ENCODE measurements at regions not wholly inside any gene's neighbourhood (a gene's known extent, or its start where the extent isn't known, plus 50 kb on each side); places are given as distances from the start of the nearest gene placed in this dataset.
A peak's percentile ranks its signal among the peaks of the same experiment; 100 is the strongest.
"Not testable (repeated sequence)": the region's sequence is repeated elsewhere in the genome, so short reads cannot be mapped to it uniquely, and the experiment has no call there.

- not testable (repeated sequence) for DNase-seq (ENCODE audit: low spot score)
Measured at GRCh38 chr9:93879662-93880407, 75.3 kb downstream of the BARX1 start.

- no peak for DNase-seq (ENCODE audit: low spot score)
Measured at GRCh38 chr9:93875330-93875729, 79.8 kb downstream of the BARX1 start.

GRCh38 chr9:93874242-93874641 lies 80.9 kb downstream of the BARX1 start:
- no peak for DNase-seq (ENCODE audit: low spot score)

- no peak for DNase-seq (ENCODE audit: low spot score)
Measured at GRCh38 chr9:93871286-93871685, 83.9 kb downstream of the BARX1 start.

- no peak for DNase-seq (ENCODE audit: low spot score)
Measured at GRCh38 chr9:93869863-93870262, 85.3 kb downstream of the BARX1 start.

- no peak for DNase-seq (ENCODE audit: low spot score)
Measured at GRCh38 chr9:93869088-93869487, 86.1 kb downstream of the BARX1 start.

- no peak for DNase-seq (ENCODE audit: low spot score)
Measured at GRCh38 chr9:93865716-93866115, 89.4 kb downstream of the BARX1 start.

GRCh38 chr9:93865245-93865644 lies 89.9 kb downstream of the BARX1 start:
- DNase-seq (ENCODE audit: low spot score) = no peak

GRCh38 chr9:93864840-93865239 lies 90.3 kb downstream of the BARX1 start:
- DNase-seq (ENCODE audit: low spot score) = no peak

GRCh38 chr9:93864032-93864431 lies 91.1 kb downstream of the BARX1 start:
- DNase-seq (ENCODE audit: low spot score) = no peak

- DNase-seq (ENCODE audit: low spot score) = no peak
Measured at GRCh38 chr9:93862877-93863545, 92.1 kb downstream of the BARX1 start.

GRCh38 chr9:93861736-93862358 lies 93.3 kb downstream of the BARX1 start:
- no peak for DNase-seq (ENCODE audit: low spot score)

GRCh38 chr9:93860694-93861658 lies 94.2 kb downstream of the BARX1 start:
- DNase-seq (ENCODE audit: low spot score) = no peak

- no peak for DNase-seq (ENCODE audit: low spot score)
Measured at GRCh38 chr9:93859431-93860215, 95.5 kb downstream of the BARX1 start.

- no peak for DNase-seq (ENCODE audit: low spot score)
Measured at GRCh38 chr9:93857528-93857927, 97.6 kb downstream of the BARX1 start.

- no peak for DNase-seq (ENCODE audit: low spot score)
Measured at GRCh38 chr9:93852728-93853127, 102.4 kb downstream of the BARX1 start.

- DNase-seq (ENCODE audit: low spot score) = no peak
Measured at GRCh38 chr9:93846349-93846748, 108.8 kb downstream of the BARX1 start.

GRCh38 chr9:93843396-93843795 lies 111.8 kb downstream of the BARX1 start:
- DNase-seq (ENCODE audit: low spot score) = no peak

GRCh38 chr9:93830606-93831005 lies 124.5 kb downstream of the BARX1 start:
- DNase-seq (ENCODE audit: low spot score) = no peak

GRCh38 chr9:93830012-93830596 lies 125.1 kb downstream of the BARX1 start:
- peak; percentile 4 for DNase-seq (ENCODE audit: low spot score)

Data from AG20443 (cell line).